ENCODE measurements at regions not wholly inside any gene's neighbourhood (a gene's known extent, or its start where the extent isn't known, plus 50 kb on each side); places are given as distances from the start of the nearest gene placed in this dataset.
"Not testable (repeated sequence)": the region's sequence is repeated elsewhere in the genome, so short reads cannot be mapped to it uniquely, and the experiment has no call there.

DNA sequence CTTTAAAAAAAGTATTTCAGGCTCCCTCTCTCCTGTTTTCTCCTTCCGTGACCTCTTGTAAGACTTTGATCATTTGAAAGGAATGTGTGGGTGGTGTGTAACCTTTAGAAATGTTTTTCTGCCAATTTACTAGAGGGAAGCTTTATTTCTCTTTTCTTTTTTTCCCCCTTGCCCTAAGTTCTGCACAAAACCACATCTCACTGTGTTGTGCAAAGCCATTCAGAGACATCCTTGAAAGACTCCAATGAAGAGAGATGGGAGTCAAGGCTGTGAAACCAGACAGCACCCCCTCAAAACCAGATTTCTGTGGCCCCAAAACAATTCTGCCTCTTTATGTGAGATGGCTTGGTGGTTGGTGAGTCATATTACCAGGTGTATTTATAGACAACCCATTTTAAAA is 184.6 kb upstream of the ERBB4 start:
- peaks cover 3% of the 10 kb centered on the region for H3K4me1 Mint-ChIP-seq
- no peak for DNase-seq
- CTCF ChIA-PET: no interaction called here
- POLR2A ChIA-PET: no interaction called here
- H3K36me3 Mint-ChIP-seq (ENCODE audit: low read depth): no peaks in the 10 kb centered on the region
- no peak overlapping the region for H3K27ac Mint-ChIP-seq
- H3K4me3 Mint-ChIP-seq: no peak overlapping the region
- peaks cover 8% of the 10 kb centered on the region for H3K9me3 Mint-ChIP-seq
- peaks cover 3% of the 10 kb centered on the region for H3K27me3 Mint-ChIP-seq

GRCh38 chr2:212722046-212722445 is 183.4 kb upstream of the ERBB4 start:
- POLR2A ChIA-PET: no interaction called here
- Mint-ChIP-seq H3K27ac (no peak overlapping the region), H3K36me3 (ENCODE audit: low read depth) (no peaks in the 10 kb centered on the region), H3K4me1 (no peaks in the 10 kb centered on the region), H3K9me3 (peaks cover 8% of the 10 kb centered on the region), H3K27me3 (no peaks in the 10 kb centered on the region), H3K4me3 (no peak overlapping the region)
- CTCF ChIA-PET: no interaction called here
- no peak for DNase-seq

- ChIA-PET POLR2A (no interaction called here), CTCF (no interaction called here)
- Mint-ChIP-seq H3K27ac (no peak overlapping the region), H3K9me3 (peaks cover 8% of the 10 kb centered on the region), H3K4me3 (no peak overlapping the region), H3K27me3 (no peaks in the 10 kb centered on the region), H3K4me1 (no peaks in the 10 kb centered on the region), H3K36me3 (ENCODE audit: low read depth) (no peaks in the 10 kb centered on the region)
- no peak for DNase-seq
Observed at GRCh38 chr2:212721026-212721451, 182.4 kb upstream of the ERBB4 start.

DNA sequence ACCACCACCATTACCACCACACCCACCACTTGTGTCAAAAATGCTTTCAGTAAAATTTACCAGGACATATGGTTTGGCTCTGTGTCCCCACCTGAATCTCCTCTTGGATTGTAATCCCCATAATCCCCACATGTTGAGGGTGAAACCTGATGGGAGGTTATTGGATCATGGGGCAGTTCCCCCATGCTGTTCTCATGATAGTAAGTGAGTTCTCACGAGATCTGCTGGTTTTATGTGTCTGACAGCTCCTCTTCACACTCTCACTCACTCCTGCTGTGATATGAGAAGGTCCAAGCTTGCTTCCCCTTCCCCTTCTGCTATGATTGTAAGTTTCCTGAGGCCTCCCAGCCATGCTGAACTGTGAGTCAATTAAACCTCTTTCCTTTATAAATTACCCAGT is 176.8 kb upstream of the ERBB4 start:
- DNase-seq: not testable (repeated sequence)

DNA sequence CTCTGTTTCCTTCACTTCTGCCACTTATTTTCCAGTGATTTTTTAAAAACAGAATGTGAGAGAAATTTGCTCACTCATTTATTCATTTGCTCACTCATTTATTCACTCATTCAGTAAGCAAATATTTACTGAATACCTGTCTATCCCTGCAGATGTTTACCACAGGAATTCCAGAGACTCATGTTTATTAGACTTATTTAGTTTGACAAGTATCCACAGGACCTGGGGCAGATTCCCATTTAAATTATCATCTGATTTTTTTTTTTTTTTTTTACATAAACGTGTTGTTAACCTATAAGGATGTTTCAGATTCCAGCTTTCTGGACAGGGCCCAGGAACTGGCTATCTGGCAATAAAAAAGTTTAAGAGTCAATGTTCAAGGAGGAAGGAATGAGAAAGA is 175.1 kb upstream of the ERBB4 start:
- no peak overlapping the region for H3K4me3 Mint-ChIP-seq
- H3K4me1 Mint-ChIP-seq: no peaks in the 10 kb centered on the region
- POLR2A ChIA-PET: no interaction called here
- CTCF ChIA-PET: no interaction called here
- H3K27ac Mint-ChIP-seq: no peak overlapping the region
- DNase-seq: no peak
- no peaks in the 10 kb centered on the region for H3K9me3 Mint-ChIP-seq
- H3K36me3 Mint-ChIP-seq (ENCODE audit: low read depth): no peaks in the 10 kb centered on the region
- no peaks in the 10 kb centered on the region for H3K27me3 Mint-ChIP-seq

More for the DNA sequence above, 176.8 kb upstream of the ERBB4 start:
- H3K4me3 Mint-ChIP-seq; H3K9me3 Mint-ChIP-seq; H3K27me3 Mint-ChIP-seq; H3K4me1 Mint-ChIP-seq; H3K27ac Mint-ChIP-seq; CTCF ChIA-PET; POLR2A ChIA-PET; H3K36me3 Mint-ChIP-seq (ENCODE audit: low read depth): not testable (repeated sequence)

DNA sequence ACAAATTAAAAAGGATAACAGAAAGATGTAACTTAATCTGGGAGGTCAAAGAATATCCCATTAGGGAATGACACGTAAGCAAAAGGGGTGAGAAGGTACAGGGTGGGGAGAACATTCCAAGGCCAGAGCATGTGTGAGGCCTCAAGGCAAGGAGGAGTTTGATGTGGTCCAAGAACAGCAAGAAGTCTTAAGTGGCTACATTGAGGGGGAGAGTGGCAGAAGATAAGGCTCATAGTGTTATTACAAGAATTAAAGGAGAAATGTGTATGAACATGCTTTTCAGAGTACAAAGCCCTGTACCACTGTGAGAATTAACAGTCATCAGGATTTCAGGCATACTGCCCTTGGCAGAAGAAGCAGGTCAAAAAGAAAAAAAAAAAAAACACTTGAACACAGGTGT is 174.4 kb upstream of the ERBB4 start:
- Mint-ChIP-seq H3K9me3 (no peaks in the 10 kb centered on the region), H3K27ac (no peak overlapping the region)

GRCh38 chr2:212712466-212712865 is 173.9 kb upstream of the ERBB4 start:
- DNase-seq: no peak
- no peaks in the 10 kb centered on the region for H3K9me3 Mint-ChIP-seq
- no peak overlapping the region for H3K27ac Mint-ChIP-seq
- no peaks in the 10 kb centered on the region for H3K4me1 Mint-ChIP-seq
- no peaks in the 10 kb centered on the region for H3K27me3 Mint-ChIP-seq
- no peaks in the 10 kb centered on the region for H3K36me3 Mint-ChIP-seq (ENCODE audit: low read depth)
- ChIA-PET POLR2A (no interaction called here), CTCF (no interaction called here)
- no peak overlapping the region for H3K4me3 Mint-ChIP-seq

More for the DNA sequence above, 174.4 kb upstream of the ERBB4 start:
- ChIA-PET POLR2A (no interaction called here), CTCF (no interaction called here)
- Mint-ChIP-seq H3K27me3 (no peaks in the 10 kb centered on the region), H3K4me1 (no peaks in the 10 kb centered on the region), H3K36me3 (ENCODE audit: low read depth) (no peaks in the 10 kb centered on the region), H3K4me3 (no peak overlapping the region)
- DNase-seq: no peak

DNA sequence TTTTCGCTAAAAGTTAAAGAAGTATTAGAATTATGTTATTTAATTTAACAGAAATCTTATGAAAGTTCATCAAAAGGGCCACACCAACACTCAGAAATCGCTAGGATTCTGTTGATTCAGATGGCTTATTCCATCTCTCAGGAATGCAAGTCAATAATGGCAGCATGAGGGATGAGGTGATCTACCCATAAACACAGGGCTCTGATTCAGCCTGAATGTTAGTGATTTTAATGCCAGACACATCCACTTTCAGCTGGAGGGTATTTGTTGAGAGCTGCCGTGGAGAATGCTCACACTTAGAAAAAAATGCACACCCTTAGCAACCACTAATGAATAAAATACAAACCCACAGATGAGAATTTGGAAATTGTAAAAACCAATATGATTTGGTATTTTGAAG is 173.3 kb upstream of the ERBB4 start:
- no peaks in the 10 kb centered on the region for H3K9me3 Mint-ChIP-seq
- POLR2A ChIA-PET: no interaction called here
- no peak for DNase-seq
- H3K4me3 Mint-ChIP-seq: no peak overlapping the region
- no peaks in the 10 kb centered on the region for H3K4me1 Mint-ChIP-seq
- H3K36me3 Mint-ChIP-seq (ENCODE audit: low read depth): no peaks in the 10 kb centered on the region
- no peak overlapping the region for H3K27ac Mint-ChIP-seq
- CTCF ChIA-PET: no interaction called here
- no peaks in the 10 kb centered on the region for H3K27me3 Mint-ChIP-seq

- no peaks in the 10 kb centered on the region for H3K36me3 Mint-ChIP-seq (ENCODE audit: low read depth)
- H3K27me3 Mint-ChIP-seq: no peaks in the 10 kb centered on the region
- DNase-seq: no peak
- H3K27ac Mint-ChIP-seq: no peak overlapping the region
- H3K9me3 Mint-ChIP-seq: no peaks in the 10 kb centered on the region
- ChIA-PET POLR2A (no interaction called here), CTCF (no interaction called here)
- H3K4me1 Mint-ChIP-seq: no peaks in the 10 kb centered on the region
- H3K4me3 Mint-ChIP-seq: no peak overlapping the region
Observed at GRCh38 chr2:212709280-212709679, 170.7 kb upstream of the ERBB4 start.

DNA sequence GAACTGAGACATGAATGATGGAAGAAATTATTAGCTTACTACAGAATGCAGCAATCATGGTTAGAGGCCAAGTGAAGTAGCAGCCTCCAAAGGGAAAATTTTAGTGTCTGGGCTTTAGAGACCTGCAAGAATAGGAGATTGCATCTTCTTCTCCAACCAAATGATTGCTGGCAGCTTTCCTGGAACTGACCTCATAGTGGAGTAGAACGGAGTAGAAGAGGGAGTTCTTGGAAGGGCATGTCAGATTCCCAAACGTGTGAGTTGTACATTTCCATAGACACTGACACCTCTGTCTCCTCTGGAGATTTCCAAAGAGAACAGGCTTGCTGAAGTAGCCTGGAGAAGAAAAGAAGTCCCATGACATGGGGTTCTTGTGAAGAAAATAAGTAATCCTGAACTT is 169.8 kb upstream of the ERBB4 start:
- no peak overlapping the region for H3K27ac Mint-ChIP-seq

DNA sequence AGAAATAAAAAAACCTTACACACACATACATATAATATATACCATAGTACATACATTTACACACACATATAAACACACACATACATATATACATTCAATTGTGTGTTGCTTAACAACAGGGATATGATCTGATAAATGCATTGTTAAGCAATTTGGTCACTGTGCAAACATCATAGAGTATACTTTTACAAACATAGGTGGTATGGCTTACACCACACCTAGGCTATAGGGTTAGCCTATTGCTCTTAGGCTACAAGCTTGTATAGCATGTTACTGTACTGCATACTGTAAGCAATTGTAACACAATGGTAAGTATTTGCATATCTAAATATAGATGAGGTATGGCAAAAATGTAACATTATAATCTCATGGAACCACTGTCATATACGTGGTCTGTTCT is 156.8 kb upstream of the ERBB4 start:
- H3K4me3 Mint-ChIP-seq: no peak overlapping the region
- POLR2A ChIA-PET: no interaction called here
- CTCF ChIA-PET: no interaction called here

More for the DNA sequence above, 169.8 kb upstream of the ERBB4 start:
- no peak overlapping the region for H3K4me3 Mint-ChIP-seq
- no peaks in the 10 kb centered on the region for H3K36me3 Mint-ChIP-seq (ENCODE audit: low read depth)
- H3K27me3 Mint-ChIP-seq: no peaks in the 10 kb centered on the region
- no peaks in the 10 kb centered on the region for H3K4me1 Mint-ChIP-seq
- H3K9me3 Mint-ChIP-seq: no peaks in the 10 kb centered on the region
- no peak for DNase-seq
- ChIA-PET POLR2A (no interaction called here), CTCF (no interaction called here)

DNA sequence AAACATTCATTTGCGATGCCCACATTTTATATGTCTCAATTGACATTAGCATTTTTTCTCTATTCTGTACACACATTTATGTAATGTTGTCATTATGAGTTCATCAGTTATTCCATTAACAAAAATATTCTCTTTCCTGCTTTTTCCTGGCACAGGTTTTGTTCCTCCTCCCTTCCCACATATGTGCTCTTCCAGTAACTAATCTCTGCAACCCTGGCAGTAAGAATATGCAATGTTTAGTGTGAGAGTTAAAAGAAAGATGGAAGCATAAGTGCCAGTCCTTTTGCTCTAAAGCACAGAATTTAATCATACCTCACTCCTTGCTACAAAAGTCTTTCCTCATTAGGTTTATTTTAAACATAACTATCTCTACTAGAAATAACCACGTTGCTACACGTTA is 155.8 kb upstream of the ERBB4 start:
- ChIA-PET CTCF (no interaction called here), POLR2A (no interaction called here)
- no peak overlapping the region for H3K4me3 Mint-ChIP-seq
- no peaks in the 10 kb centered on the region for H3K27me3 Mint-ChIP-seq
- no peaks in the 10 kb centered on the region for H3K9me3 Mint-ChIP-seq
- no peaks in the 10 kb centered on the region for H3K36me3 Mint-ChIP-seq (ENCODE audit: low read depth)
- H3K4me1 Mint-ChIP-seq: no peaks in the 10 kb centered on the region
- no peak overlapping the region for H3K27ac Mint-ChIP-seq
- no peak for DNase-seq

More for the DNA sequence above, 156.8 kb upstream of the ERBB4 start:
- Mint-ChIP-seq H3K4me1 (no peaks in the 10 kb centered on the region), H3K36me3 (ENCODE audit: low read depth) (no peaks in the 10 kb centered on the region), H3K27me3 (no peaks in the 10 kb centered on the region), H3K27ac (no peak overlapping the region), H3K9me3 (no peaks in the 10 kb centered on the region)
- DNase-seq: no peak

GRCh38 chr2:212692466-212692865 is 153.9 kb upstream of the ERBB4 start:
- H3K4me1 Mint-ChIP-seq: no peaks in the 10 kb centered on the region
- H3K36me3 Mint-ChIP-seq (ENCODE audit: low read depth): no peaks in the 10 kb centered on the region
- POLR2A ChIA-PET: no interaction called here
- H3K4me3 Mint-ChIP-seq: no peak overlapping the region
- H3K9me3 Mint-ChIP-seq: no peaks in the 10 kb centered on the region
- CTCF ChIA-PET: no interaction called here
- no peaks in the 10 kb centered on the region for H3K27me3 Mint-ChIP-seq
- H3K27ac Mint-ChIP-seq: no peak overlapping the region
- DNase-seq: no peak

DNA sequence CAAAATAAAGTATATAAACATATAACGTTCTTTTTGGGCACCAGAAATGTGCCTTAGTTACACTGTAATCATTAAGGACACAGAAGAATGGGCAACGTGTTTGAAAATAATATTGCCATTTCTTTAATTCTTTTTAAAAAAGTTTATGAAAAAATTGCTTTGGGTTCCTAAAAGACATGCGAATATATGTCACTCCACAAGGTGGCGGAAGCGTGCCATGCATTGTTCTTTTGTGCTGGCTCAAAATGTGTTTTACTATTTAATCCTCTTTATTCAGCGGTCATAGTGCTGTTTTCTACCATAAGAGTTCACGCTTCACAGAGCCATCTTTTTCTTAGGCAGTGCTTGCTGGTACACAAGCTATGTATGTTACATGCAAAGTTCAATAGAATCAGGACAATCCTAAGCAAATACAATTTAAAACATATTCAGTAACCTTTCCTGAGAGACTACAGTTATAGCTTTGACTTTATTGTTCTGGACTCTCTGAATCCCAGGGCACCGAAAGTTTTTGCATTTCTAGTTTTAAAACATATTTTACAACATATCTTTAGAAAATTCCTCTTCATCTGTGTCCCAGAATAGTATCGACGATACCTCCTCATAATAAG is 147.8 kb upstream of the ERBB4 start:
- H3K4me1 Mint-ChIP-seq: no peaks in the 10 kb centered on the region
- no peaks in the 10 kb centered on the region for H3K27me3 Mint-ChIP-seq
- H3K9me3 Mint-ChIP-seq: no peaks in the 10 kb centered on the region
- peak; percentile 52 for DNase-seq
- ChIA-PET CTCF (interaction anchor here (0.5 kb wide), 1 partner anchor 1249 kb away, joined by 3 read pairs; no protein-coding TSS in a partner anchor), POLR2A (no interaction called here)
- no peaks in the 10 kb centered on the region for H3K36me3 Mint-ChIP-seq (ENCODE audit: low read depth)
- H3K27ac Mint-ChIP-seq: no peak overlapping the region
- H3K4me3 Mint-ChIP-seq: no peak overlapping the region
